Thoracic aorta (tissue), 2 donors: ENCODE measurements at regions not wholly inside any gene's neighbourhood (a gene's known extent, or its start where the extent isn't known, plus 50 kb on each side); places are given as distances from the start of the nearest gene placed in this dataset.

Experiments
- ATAC-seq: fragments of 150-250 bp; one replicate; pipeline ENCODE4 v1.8.0; 2017; ENCODE audit warnings: low read depth; ENCODE audit not compliant: insufficient number of reproducible peaks, low FRiP score
- DNase-seq: peaks from one replicate; pipeline ENCODE4 v3.0.0-alpha.2; 2020; ENCODE audit warnings: low spot score
- H3K27ac ChIP-seq, 2 donors: fragments of 200-600 bp; sonication (generic); 1 replicate in 1 of 2; 2 replicates in 1 of 2; pipeline ENCODE4 v1.5.1; 2016; ENCODE audit warnings: mild to moderate bottlenecking in 2 of 2, moderate library complexity in 2 of 2
- H3K27me3 ChIP-seq: fragments of 200-600 bp; sonication (generic); replicated peaks from 2 replicates; pipeline ENCODE4 v1.6.0; 2016; ENCODE audit warnings: mild to moderate bottlenecking; ENCODE audit not compliant: insufficient read depth
- H3K36me3 ChIP-seq: fragments of 200-600 bp; sonication (generic); one replicate; pipeline ENCODE4 v1.5.1; 2016
- H3K4me1 ChIP-seq, 2 donors: fragments of 200-600 bp; sonication (generic); 1 replicate in 1 of 2; 2 replicates in 1 of 2; pipeline versions ENCODE4 v1.5.1 to v1.6.0; 2016; ENCODE audit warnings: low read depth in 2 of 2, mild to moderate bottlenecking in 1 of 2; ENCODE audit not compliant: control insufficient read depth in 1 of 2
- H3K4me3 ChIP-seq: fragments of 200-600 bp; sonication (generic); 2 replicates; pipeline ENCODE4 v1.5.1; 2016; ENCODE audit warnings: mild to moderate bottlenecking
- H3K9me3 ChIP-seq: fragments of 200-600 bp; sonication (generic); 2 replicates; pipeline ENCODE4 v1.5.1; 2016
- CTCF ChIP-seq: fragments of 200-600 bp; sonication (generic); IDR thresholded peaks from one replicate; pipeline ENCODE4 v1.5.1; 2019; ENCODE audit warnings: antibody characterized with exemption

GRCh38 chr16:79740252-79740651 is 139.7 kb upstream of the MAF start:
- no peak overlapping the region for H3K27ac ChIP-seq
- H3K36me3 ChIP-seq = no peaks in the 10 kb centered on the region
- no peaks in the 10 kb centered on the region for H3K9me3 ChIP-seq
- no peak for DNase-seq
- H3K4me1 ChIP-seq = no peaks in the 10 kb centered on the region
- H3K27me3 ChIP-seq = no peaks in the 10 kb centered on the region
- no peak for TF ChIP-seq CTCF
- H3K4me3 ChIP-seq = no peak overlapping the region
- no peak for ATAC-seq

GRCh38 chr16:79735271-79735670 is 134.7 kb upstream of the MAF start:
- Histone ChIP-seq H3K27ac (no peak overlapping the region), H3K27me3 (no peaks in the 10 kb centered on the region), H3K9me3 (no peaks in the 10 kb centered on the region), H3K4me1 (no peaks in the 10 kb centered on the region), H3K4me3 (no peak overlapping the region), H3K36me3 (no peaks in the 10 kb centered on the region)
- DNase-seq (no peak), ATAC-seq (no peak)
- TF ChIP-seq CTCF = no peak

GRCh38 chr16:79734721-79735120 is 134.2 kb upstream of the MAF start:
- Histone ChIP-seq H3K36me3 (no peaks in the 10 kb centered on the region), H3K27ac (no peak overlapping the region), H3K9me3 (no peaks in the 10 kb centered on the region), H3K4me3 (no peak overlapping the region), H3K4me1 (no peaks in the 10 kb centered on the region), H3K27me3 (no peaks in the 10 kb centered on the region)
- DNase-seq (no peak), ATAC-seq (no peak)
- no peak for TF ChIP-seq CTCF

GRCh38 chr16:79728923-79729240 is 128.3 kb upstream of the MAF start:
- Histone ChIP-seq H3K36me3 (no peaks in the 10 kb centered on the region), H3K4me1 (no peaks in the 10 kb centered on the region), H3K27me3 (no peaks in the 10 kb centered on the region), H3K4me3 (no peak overlapping the region), H3K27ac (no peak overlapping the region), H3K9me3 (no peaks in the 10 kb centered on the region)
- TF ChIP-seq CTCF = no peak
- DNase-seq = no peak
- ATAC-seq = no peak

GRCh38 chr16:79728048-79728922 is 127.7 kb upstream of the MAF start:
- Histone ChIP-seq H3K4me1 (no peaks in the 10 kb centered on the region), H3K4me3 (no peak overlapping the region), H3K36me3 (no peaks in the 10 kb centered on the region), H3K9me3 (no peaks in the 10 kb centered on the region), H3K27ac (no peak overlapping the region), H3K27me3 (no peaks in the 10 kb centered on the region)
- no peak for TF ChIP-seq CTCF
- DNase-seq (no peak), ATAC-seq (no peak)
